NCI-H748 (cell line): ENCODE measurements at regions not wholly inside any gene's neighbourhood (a gene's known extent, or its start where the extent isn't known, plus 50 kb on each side); places are given as distances from the start of the nearest gene placed in this dataset.

Experiments used
- DNase-seq: peaks from one replicate; lab custom pipeline; 2025; ENCODE audit not compliant: unreplicated experiment; lab: John Stamatoyannopoulos, UW

DNA sequence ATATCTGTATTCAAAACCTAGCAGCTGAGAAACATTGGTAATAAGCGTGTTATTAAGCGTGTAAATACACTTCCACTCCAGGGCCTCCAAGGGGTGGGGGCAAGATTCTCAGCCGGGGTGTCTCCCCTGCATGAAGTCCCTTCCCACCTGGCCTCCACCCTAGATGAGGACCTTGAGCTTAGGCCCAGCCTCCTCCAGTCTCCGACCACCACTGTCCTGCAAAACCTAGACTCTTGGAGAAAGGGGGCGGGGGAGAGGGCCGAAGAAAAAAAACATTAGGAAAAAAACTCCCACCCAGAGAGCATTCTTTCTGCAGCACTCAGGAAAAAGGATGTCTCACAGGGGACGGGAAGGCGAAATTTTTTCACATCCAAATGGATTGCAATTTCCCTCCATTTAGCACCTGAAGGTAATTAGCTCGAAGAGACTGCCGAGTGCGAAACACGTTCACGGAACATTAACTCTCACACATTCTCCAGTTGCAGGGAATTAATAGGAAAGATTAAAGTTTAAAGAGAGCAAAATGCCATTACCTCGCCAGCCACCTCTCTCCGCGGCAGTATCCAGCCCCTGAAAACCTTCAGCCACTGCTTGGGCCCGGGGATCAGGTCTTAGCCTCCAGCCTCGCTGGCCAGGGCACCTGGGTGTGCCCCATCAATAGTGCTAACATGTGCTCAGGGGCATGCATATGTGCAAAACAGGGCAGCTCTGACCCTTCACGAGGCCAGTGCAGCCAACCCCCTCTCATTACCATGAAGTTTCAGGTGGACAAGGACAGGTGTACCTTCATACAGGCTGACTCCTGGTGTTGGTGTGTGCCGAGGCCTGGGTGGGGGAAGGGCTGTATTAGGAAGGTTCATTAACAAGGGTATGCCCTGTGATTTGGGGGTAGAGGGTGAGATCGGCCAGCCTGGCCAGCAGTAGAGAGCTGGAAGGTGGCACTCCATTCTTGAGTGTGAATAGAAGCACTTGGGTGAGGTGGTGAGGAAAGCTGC, 77.2 kb downstream of the HIF1AN start:
- no peak for DNase-seq

DNA sequence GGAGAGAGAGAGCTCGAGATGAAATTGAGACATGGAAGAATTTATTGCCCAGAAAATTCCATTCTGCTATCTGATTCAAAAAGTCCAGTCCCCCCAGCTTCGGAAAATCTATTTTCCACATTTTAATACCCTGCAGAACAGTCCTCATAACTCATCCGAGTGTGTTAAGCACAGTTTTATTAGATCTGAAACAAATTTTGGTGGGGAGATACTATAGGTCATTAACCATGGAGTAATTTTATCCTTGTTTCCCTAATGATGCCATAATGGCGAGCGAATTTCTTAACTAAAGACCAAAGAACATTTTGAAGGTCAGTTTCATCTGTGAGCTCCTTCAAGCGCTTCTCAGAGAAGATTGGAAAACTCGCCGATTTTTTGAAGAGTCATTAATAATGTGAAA, 78.1 kb downstream of the HIF1AN start:
- no peak for DNase-seq

DNA sequence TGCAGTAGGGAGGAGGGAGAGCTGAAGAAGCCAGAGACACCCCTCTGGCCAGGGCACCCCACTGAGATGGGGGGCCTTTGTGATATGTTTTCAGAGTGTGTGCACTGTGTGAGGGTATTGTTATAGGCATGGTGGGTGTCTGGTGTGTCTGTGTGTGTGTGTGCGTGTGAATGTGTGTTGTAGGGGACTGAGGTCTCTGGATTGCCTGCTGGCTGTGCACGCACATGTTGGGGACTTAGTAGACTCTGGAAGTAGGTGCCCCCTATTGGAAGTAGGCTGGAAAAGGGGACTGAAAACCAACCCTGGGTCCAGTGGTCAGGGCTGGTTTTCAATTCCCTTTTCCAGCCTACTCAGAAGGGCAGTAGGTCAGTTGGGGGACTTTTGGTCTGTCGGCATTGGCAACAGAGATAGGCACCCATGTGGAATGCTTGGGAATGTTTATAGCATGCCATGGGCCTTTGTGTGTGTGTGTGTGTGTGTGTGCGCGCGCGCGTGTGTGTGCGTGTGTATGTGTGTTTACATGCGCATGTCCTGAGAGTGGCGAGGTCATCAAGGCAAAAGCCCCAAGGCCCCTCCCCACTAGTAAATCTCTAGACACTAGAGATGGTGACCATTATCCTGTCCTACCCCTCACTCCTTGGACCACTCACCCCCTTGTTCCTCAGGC, 78.8 kb downstream of the HIF1AN start:
- no peak for DNase-seq

DNA sequence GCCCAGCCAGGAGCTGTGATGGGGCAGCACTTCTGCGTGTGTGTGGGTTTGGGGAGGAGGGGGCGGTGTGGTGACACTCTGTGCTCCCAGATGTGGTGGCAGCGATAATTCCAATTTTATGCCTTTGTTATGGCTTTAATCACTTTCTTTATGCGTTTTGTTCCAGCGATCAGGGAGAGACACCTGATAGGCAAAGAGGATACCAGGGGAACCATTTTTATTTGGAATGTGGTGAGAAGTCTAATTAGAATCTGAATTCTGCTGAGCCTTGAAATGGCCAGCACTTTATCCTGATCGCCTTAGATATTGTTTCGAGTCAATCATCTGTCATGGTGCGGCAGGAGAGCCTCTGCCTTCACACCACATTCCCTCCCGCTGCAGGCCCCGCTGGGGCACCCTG, 79.5 kb downstream of the HIF1AN start:
- no peak for DNase-seq

DNA sequence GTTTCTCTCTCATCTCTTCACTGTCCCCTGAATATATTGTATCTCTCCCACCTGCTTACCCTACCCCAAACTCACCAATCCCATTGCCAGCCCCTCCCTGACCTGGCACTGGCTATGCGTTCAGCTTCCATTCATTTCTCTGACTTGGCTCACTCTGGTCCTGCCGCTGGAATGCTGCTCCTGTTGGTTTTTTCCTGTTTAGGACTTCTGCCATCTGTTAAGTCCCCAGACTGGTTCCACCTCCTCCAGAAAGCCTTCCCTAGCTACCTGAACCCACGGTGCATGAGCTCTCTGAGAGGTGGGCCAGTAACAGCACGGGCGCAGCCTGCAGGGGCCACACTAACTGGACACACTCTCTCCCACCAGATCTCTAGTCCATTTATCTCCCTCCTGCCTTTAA, 80.2 kb downstream of the HIF1AN start:
- DNase-seq: no peak

DNA sequence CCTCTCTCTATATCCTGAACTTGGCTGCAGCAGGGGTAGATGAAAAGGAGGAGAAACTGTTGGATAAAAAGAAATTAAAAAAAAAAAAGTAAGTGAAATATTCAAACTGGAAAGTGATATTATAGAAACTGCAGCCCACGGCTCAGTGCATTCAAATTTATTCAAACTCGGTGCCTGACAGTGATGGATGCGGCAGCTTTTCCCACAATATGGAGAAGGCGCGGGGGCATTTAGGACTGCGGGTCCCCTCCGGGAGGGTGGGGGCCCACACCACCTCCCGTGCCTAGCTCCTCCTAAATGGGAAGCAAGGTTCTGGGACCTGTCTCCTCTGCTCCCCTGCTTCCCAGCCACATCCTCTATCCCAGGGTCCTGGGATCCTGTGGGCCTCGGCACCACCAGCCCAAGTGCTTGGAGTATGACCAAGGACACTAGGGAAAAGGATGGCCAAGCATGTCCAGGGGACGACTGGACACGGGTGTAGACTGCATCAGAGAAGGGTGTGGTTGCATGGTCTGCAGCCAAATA, 82.4 kb downstream of the HIF1AN start:
- DNase-seq: no peak

DNA sequence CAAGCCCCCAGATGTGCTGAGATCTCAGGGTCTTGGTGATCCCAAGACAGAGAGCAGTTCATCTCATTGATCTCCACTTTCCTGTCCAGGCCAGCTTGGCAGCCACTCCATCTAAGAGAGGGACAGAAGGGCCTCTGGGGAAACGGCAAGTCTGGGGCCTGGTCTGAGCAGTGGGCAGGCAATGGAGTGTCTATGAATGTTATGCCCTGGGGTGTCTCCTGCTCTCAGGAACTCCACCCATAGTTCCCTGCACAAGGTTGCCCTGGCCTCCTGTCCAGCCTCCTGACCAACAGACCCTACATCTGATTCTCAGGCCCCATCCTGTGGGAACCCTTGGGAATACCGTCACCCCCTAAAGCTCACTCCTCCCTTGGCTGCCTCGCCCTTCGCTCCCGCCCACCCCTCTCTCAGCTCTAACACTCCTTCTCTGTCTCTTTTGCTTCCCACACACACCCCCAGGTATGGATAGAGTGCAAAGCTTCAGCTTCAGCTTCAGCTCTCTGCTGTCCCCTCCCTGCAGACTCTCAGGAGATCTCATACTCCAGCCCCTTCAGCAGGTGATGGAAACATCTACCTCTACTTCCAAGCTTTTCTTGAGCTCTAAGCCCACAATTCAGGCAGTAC, 83.0 kb downstream of the HIF1AN start:
- DNase-seq: no peak

DNA sequence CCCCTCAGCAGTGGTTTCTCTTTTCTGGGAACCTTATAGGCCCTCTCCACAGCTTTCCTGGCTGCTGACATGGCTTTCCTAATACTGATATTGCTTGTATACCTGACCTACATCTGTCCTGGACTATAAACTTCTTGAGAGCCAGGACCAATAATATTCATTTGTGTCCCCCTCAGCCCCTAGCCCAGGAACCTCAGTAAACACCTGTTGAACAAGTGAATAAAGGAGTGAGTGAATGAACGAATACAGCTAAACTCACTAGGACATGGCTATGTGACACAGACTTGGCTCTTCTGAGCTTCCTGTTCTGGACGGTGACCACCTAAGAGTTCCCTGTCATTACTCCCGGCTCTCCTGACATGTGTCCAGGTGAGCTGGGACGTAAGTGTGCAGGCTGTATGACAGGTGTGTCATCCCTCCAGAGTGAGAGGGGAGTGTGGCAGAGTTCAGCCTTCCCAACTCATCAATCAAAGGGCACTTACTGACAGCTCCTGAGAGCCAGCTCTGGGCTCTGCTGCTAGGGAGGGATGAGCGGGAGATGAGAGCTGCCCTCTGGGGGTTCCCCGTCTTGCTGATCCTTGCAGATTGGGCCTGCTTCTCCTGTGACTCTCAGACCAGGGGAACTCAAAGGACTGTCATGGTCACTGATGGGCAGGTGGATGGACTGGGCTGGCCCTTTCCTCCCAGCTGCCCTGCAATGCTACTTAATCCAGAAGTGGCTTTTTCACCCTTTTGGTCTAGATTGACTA, 84.5 kb downstream of the HIF1AN start:
- DNase-seq: no peak

DNA sequence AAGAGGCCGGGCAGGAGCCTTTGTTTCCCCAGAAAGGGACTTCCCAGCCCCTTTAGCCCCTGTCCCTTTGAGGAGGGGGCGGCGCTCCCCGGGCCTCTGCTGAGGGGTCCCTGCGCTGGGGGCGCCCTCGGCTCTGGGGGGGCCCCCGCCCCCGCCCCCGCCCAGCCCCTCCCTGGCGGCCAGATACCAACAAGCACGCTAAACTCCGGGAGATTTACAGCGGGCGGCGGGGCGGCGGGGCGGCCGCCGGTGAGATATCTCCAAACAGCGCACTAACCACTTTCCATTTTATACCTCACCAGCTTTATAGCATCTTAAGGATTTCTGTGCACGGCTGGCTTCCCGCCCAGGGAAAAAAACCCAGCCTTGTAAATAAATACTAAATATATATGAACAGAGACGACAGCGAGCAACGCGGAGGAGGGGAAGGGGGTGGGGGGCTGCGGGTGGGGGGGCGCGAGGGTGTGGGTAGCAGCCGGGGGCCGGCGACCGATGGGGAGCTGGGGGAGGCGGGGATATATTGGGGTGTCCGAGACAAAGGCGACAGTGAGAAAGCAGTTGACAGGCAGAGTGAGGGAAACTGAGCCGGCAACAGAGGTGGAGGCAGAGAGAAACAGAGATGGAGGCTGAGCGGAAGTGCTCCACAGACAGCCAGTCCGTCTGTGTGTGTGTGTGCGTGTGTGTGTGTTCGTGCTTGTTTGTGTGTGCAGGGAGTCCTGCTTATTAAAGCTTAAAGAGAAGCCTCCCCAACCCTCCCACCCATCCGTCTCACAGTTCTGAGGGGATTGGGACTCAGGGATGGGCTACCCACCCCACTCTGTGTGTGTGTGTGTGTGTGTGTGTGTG, 85.8 kb downstream of the HIF1AN start:
- DNase-seq: peak; percentile 33

DNA sequence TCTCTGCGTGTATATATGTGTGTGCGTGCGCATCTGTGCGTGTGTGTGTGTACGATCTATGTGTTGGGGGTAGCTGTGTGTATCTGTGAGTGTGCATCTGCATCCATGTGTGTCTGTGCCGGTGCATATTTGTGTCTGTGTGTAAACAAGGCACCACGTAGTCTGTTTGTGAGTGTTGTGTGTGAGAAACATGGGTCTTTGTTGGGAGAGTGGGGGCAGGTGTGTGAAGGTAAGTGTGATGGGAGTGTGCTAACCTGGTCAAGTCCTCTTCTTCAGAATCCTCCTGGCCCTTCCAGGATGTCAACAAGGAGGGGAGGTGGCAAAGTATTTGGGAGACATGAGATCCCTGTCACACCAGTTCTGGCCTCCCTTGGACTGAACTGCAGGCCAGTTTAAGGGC, 87.2 kb downstream of the HIF1AN start:
- DNase-seq: no peak

DNA sequence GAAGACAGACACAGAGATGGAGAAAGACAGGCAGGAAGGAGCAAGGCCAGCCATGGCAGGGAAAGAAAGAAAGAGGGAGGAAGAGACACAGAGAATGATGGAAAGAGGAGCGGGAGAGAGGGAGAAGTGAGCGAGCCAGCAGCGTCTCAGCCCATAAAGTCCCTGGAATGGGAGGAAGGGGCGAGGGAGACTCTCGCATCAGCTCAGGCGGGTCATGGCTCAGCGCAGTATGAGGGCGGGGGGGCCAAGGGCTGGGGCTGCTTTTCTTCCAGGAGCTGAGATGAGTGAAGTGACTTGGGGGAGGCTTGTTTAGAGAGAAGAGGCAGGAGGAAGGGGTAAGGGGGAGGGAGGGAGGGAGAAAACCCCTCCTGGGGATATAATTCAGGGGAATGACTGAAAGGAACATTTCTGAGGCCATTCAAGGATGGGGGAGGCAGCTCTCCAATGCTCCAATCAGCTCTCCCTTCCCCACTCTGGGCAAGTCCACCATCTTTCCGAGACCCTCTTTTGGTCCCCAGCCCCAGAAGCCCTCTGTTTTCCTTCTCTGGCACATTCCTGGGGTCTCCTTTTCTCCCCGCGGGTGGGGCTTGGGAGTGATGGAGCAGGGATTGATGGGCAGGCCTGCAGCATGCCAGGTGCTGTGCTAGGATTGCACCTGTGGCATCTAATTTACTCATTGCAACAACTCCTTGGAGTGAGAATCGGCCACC, 87.9 kb downstream of the HIF1AN start:
- DNase-seq: no peak

DNA sequence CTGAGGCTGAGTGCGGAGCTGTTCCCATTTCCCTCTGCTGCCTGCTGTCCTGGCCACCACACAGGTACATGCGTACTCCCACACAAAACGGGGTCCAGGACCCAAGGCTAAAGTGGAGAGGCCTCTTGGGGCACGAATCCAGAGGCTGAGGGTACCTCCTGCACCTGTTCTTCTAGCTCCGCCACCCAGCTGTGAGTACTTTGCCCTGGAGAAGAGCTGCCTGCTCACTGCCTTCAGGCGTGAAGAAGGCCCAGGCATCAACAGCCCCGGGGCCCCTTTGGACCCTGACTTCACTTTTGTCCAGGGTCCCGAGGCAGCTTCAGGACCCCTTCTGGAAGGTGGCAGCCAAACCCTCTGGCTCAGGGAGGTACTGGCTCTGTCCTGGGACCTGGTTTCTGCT, 88.6 kb downstream of the HIF1AN start:
- no peak for DNase-seq

DNA sequence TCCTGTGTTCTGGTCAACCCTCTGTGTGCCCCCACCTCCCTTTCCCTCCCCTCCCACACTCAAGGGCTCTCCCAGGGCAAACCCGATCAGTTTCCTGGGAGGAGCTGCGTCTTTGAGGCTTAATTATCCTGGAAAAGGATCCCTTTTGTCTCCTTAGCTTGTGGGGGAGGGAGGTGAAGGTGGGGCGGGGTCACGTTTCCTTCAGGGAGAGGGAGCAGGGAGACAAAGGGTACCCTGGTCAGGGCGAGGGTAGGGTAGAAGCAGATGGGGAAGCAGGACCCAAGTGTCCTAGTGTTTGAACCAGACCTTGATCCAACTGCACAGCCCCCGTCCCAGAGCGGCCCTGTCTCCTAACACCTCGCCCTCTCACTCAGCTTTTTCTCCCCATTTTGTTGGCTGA, 90.1 kb downstream of the HIF1AN start:
- no peak for DNase-seq

DNA sequence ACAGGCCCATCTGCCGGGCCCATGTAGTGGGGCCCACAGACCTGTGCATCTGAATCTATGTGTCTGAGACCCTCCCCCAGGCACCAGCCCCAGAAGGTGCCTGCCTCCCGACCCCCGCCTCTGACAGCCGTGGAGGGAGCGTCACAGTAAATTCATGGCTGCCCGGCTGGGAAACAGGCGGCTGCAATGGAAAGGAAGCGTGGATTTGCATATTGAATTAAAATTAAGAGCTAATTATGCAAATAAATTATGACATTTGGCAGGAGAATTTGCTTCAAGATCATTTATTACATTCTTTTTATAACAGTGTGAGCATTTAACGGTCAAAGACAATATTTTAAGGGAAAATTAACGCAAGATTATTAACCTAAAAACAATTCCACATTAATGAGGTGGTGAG, 92.3 kb downstream of the HIF1AN start:
- DNase-seq: no peak

DNA sequence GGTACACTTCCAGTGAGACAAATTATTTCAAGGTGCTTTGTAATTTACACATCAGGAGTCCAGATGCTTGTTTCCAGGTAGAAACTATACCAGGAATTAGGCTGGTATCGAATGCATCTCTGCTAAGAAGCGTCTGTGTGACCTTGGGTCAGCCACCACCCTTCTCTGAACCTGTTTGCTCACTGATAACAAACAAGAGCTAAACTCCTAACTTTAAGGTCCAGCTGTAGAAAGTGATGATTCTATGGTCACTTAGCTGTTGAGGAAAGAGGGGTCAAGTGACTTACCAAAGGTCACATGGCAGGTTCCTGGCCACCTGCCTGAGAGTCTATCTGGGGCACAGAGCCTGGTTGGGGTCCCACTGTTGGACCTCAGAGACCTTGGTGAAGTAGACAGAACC, 95.4 kb downstream of the HIF1AN start:
- no peak for DNase-seq

DNA sequence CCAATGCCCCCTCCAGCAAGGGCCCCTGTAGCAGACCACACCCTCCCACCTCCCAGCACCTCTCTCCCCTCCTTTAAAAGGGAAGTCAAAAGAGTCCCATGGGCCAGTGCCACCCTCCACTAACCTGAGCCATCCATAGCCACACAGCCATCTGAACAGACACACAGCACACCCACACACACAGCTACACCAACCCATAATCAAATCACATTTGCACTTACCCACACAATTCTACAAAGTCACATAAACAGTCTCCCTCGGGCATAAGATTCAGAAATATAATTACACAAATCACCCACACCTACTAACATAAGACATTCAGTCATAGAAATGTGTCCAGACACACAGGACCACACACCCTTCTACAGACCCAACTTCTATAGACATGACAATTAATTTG, 96.3 kb downstream of the HIF1AN start:
- no peak for DNase-seq

DNA sequence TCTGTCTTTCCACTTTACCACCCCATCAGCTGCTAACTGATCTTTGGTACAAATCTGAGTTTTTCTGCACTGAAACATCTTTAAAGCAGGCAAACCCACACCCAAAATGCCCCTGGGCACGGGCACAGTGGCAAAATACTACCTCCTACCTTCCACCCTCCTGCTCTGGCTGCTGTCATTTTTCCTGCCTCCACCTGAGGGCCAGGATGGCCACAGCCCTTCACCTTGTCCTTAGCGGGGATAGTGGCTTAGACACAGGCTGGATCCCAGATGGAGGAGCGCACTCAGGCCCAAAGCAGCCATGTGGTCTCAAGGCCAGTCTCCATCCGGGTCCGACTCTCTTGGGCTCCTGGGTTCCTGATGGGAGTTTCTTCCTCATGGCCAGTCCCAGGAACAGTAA, 98.3 kb downstream of the HIF1AN start:
- DNase-seq: no peak

DNA sequence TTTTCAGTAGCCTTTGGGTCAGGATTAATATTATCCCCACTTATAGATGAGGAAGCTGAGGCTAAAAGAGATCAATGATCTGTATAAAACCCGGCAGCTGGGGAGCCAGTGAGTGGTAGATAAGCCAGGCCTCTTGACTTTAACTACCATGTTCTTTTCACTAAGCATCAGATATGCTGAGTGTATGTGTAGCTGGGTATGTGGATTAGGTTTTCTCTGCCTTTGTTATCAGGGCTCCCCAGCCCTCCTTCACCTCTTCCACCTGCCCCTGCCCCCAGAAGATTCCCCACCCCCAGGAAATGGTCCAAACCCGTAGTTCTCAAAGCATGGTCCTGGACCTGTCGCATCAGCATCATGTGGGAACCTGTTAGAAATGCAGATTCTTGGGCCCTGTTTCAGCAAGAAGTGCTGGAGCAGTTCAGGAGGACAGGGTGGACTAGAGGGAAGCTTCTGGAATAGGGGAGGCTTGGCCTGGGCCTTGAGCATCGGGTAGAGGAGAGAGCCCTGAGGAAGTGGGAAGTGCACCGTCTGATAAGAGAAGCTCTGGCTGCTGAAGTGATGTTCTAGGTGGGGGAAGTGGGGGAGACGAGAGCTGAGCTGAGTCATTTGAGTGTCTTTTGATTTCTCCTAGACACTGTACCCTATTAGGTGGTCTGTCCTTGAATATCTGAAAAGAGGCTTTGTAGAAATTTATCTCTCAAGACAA, 101.3 kb downstream of the HIF1AN start:
- DNase-seq: no peak

DNA sequence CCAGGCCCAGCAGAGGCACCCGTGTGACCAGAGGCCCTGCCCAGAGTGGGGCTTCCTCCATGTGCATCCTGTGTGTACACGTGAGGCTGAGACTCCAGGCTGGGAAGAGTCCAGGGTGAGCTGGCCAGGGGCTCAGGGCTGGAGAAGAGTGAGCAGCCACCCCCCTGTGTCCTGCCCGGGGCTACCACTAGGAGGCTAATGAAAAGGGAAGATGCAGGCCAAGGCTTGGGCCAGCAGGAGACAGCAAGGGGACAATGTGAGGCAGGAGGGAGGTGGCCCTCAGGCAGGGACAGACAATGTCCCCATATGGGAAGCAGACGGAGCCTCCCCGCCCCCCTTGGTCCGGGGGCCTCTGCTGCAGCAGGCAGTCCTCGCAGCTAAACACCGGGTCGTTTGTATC, 102.0 kb downstream of the HIF1AN start:
- no peak for DNase-seq
